Glutamatergic neuron (in vitro differentiated cells): ENCODE measurements at regions not wholly inside any gene's neighbourhood (a gene's known extent, or its start where the extent isn't known, plus 50 kb on each side); places are given as distances from the start of the nearest gene placed in this dataset.
"Not testable (repeated sequence)": the region's sequence is repeated elsewhere in the genome, so short reads cannot be mapped to it uniquely, and the experiment has no call there.

Source experiments
- DNase-seq: peaks from one replicate; pipeline ENCODE4 v3.0.0; 2022
- H3K27ac Mint-ChIP-seq: one replicate; pipeline ENCODE4 v1.8.0; 2020; ENCODE audit warnings: mild to moderate bottlenecking, mixed read lengths, inconsistent platforms; ENCODE audit not compliant: unreplicated experiment
- H3K27me3 Mint-ChIP-seq: one replicate; pipeline ENCODE4 v1.8.0; 2020; ENCODE audit warnings: mild to moderate bottlenecking, moderate library complexity, mixed read lengths, inconsistent platforms; ENCODE audit not compliant: unreplicated experiment
- H3K36me3 Mint-ChIP-seq: one replicate; pipeline ENCODE4 v1.8.0; 2020; ENCODE audit warnings: mild to moderate bottlenecking, mixed read lengths, inconsistent platforms; ENCODE audit not compliant: unreplicated experiment
- H3K4me1 Mint-ChIP-seq: one replicate; pipeline ENCODE4 v1.8.0; 2020; ENCODE audit warnings: mild to moderate bottlenecking, low read depth, mixed read lengths, inconsistent platforms; ENCODE audit not compliant: unreplicated experiment
- H3K4me3 Mint-ChIP-seq: one replicate; pipeline ENCODE4 v1.8.0; 2020; ENCODE audit warnings: mild to moderate bottlenecking, mixed read lengths, inconsistent platforms; ENCODE audit not compliant: unreplicated experiment
- H3K9me3 Mint-ChIP-seq: one replicate; pipeline ENCODE4 v1.8.0; 2020; ENCODE audit warnings: mild to moderate bottlenecking, moderate library complexity, mixed read lengths, inconsistent platforms; ENCODE audit not compliant: unreplicated experiment
- TF ChIP-seq, protein P1 (sequence below): fragments of 200-600 bp; sonication (generic); IDR thresholded peaks from one replicate; pipeline ENCODE4 v1.5.0; 2021; ENCODE audit not compliant: partially characterized antibody, unreplicated experiment

DNA sequence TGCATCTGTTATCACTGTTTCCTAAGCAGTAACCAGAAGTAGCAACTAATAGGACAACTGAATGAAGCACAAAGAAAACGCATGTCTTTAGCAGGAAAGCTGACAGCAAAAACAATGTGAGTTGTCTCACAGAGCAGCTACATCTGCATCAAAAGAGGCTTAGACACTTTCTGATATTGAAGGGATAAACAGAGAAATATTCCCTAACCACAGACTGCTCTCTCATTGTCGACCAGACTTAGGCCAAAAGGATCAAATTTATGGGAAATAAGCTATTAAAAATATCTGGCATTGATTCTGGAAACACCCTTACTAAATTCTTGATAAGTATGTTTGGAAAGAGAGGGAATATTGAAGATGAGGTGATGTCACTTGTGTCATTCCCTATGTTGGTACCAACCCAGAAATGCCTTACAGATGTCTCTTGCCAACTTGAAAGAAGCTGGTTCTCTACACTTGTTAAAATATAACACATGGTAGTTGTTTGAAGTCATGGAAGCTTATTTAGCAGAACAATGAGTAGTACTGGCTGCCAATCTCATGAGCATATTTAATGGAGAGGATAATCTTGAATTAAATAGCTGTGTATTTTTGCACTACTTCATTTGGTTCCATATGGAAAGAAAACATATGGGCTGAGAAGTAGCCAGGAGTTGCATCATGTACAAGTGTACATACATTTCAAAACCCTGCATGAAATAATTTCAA lies 929.3 kb upstream of the MAN1A1 start:
- H3K4me1 Mint-ChIP-seq: peaks cover 9% of the 10 kb centered on the region
- no peaks in the 10 kb centered on the region for H3K9me3 Mint-ChIP-seq
- no peak overlapping the region for H3K27ac Mint-ChIP-seq
- no peaks in the 10 kb centered on the region for H3K27me3 Mint-ChIP-seq
- TF ChIP-seq, protein P1, sequence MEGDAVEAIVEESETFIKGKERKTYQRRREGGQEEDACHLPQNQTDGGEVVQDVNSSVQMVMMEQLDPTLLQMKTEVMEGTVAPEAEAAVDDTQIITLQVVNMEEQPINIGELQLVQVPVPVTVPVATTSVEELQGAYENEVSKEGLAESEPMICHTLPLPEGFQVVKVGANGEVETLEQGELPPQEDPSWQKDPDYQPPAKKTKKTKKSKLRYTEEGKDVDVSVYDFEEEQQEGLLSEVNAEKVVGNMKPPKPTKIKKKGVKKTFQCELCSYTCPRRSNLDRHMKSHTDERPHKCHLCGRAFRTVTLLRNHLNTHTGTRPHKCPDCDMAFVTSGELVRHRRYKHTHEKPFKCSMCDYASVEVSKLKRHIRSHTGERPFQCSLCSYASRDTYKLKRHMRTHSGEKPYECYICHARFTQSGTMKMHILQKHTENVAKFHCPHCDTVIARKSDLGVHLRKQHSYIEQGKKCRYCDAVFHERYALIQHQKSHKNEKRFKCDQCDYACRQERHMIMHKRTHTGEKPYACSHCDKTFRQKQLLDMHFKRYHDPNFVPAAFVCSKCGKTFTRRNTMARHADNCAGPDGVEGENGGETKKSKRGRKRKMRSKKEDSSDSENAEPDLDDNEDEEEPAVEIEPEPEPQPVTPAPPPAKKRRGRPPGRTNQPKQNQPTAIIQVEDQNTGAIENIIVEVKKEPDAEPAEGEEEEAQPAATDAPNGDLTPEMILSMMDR: no peak
- H3K4me3 Mint-ChIP-seq: no peak overlapping the region
- no peaks in the 10 kb centered on the region for H3K36me3 Mint-ChIP-seq
- no peak for DNase-seq

DNA sequence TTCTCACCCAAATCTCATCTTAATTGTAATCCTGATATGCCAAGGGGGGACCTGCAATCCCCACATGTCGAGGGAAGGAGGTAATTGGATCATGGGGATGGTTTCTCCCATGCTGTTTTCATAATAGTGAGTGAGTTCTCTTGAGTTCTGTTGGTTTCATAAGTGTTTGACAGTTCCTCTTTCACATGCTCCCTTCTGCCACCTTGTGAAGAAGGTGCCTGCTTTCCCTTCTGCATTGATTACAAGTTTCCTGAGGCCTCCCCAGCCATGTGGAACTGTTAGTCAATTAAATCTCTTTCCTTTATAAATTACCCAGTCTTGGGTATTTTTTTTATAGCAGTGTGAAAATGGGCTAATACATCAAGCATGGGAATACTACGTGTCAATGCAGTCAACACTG lies 925.0 kb upstream of the MAN1A1 start:
- TF ChIP-seq, protein P1: no peak
- H3K27me3 Mint-ChIP-seq: no peaks in the 10 kb centered on the region
- no peak overlapping the region for H3K4me3 Mint-ChIP-seq
- H3K27ac Mint-ChIP-seq: no peak overlapping the region
- DNase-seq: no peak
- H3K9me3 Mint-ChIP-seq: peaks cover 2% of the 10 kb centered on the region
- H3K4me1 Mint-ChIP-seq: peaks cover under 1% of the 10 kb centered on the region
- H3K36me3 Mint-ChIP-seq: no peaks in the 10 kb centered on the region

GRCh38 chr6:120273411-120273810 lies 923.9 kb upstream of the MAN1A1 start:
- H3K27ac Mint-ChIP-seq: no peak overlapping the region
- TF ChIP-seq, protein P1: no peak
- peaks cover 2% of the 10 kb centered on the region for H3K9me3 Mint-ChIP-seq
- no peak overlapping the region for H3K4me3 Mint-ChIP-seq
- H3K36me3 Mint-ChIP-seq: no peaks in the 10 kb centered on the region
- H3K27me3 Mint-ChIP-seq: no peaks in the 10 kb centered on the region
- no peaks in the 10 kb centered on the region for H3K4me1 Mint-ChIP-seq
- no peak for DNase-seq

- DNase-seq: no peak
- Mint-ChIP-seq H3K36me3 (no peaks in the 10 kb centered on the region), H3K27me3 (no peaks in the 10 kb centered on the region), H3K4me1 (no peaks in the 10 kb centered on the region), H3K4me3 (no peak overlapping the region), H3K27ac (no peak overlapping the region), H3K9me3 (peaks cover 2% of the 10 kb centered on the region)
- TF ChIP-seq, protein P1: no peak
Measured at GRCh38 chr6:120272038-120272437, 922.5 kb upstream of the MAN1A1 start.

GRCh38 chr6:120268256-120268655 lies 918.7 kb upstream of the MAN1A1 start:
- not testable (repeated sequence) for H3K4me3 Mint-ChIP-seq, H3K27me3 Mint-ChIP-seq, H3K9me3 Mint-ChIP-seq, H3K36me3 Mint-ChIP-seq, H3K4me1 Mint-ChIP-seq, DNase-seq, H3K27ac Mint-ChIP-seq
